HepG2 (cell line): ENCODE measurements at regions not wholly inside any gene's neighbourhood (a gene's known extent, or its start where the extent isn't known, plus 50 kb on each side); places are given as distances from the start of the nearest gene placed in this dataset.
A peak's percentile ranks its signal among the peaks of the same experiment; 100 is the strongest.
"Not testable (repeated sequence)": the region's sequence is repeated elsewhere in the genome, so short reads cannot be mapped to it uniquely, and the experiment has no call there.

ENCODE experiments used
- ATAC-seq: fragments of 200-7000 bp; cut with Tn5 transposase; 3 replicates; pipeline ENCODE4 v1.9.1; 2020; ENCODE audit warnings: mild to moderate bottlenecking, moderate library complexity
- BruUV-seq: library from RNA; stranded (reverse); fragments of 400-500 nt; replicated peaks from 2 replicates; lab custom pipeline; 2021; lab: Mats Ljungman, UMichigan
- CTCF ChIA-PET: fragments of 300-600 bp; formaldehyde crosslinking; extraction: SDS; loops from one replicate; lab custom pipeline; 2021; ENCODE audit warnings: low total read pairs, inconsistent platforms, low intra/inter-chr PET ratio; lab: Yijun Ruan, JAX
- POLR2A ChIA-PET: fragments of 350-600 bp; sonication (Branson Sonifier 250); formaldehyde crosslinking; loops from one replicate; lab custom pipeline; 2020; ENCODE audit warnings: antibody characterized with exemption, inconsistent platforms; lab: Yijun Ruan, JAX
- DNase-seq: peaks from one replicate; pipeline ENCODE4 v3.0.0-alpha.2; 2015; ENCODE audit warnings: low spot score
- FAIRE-seq: peaks from 3 replicates; lab custom pipeline; 2011; peaks lifted over from hg19 to GRCh38; lab: Jason Lieb, UNC
- H2AFZ ChIP-seq: one replicate; pipeline ENCODE4 v1.6.1; 2011; ENCODE audit warnings: low read length, inconsistent platforms
- H3K27ac ChIP-seq: fragments of 300-600 bp; 3 replicates; pipeline ENCODE4 v1.8.0; 2011; ENCODE audit warnings: mixed run types, mild to moderate bottlenecking, mixed read lengths, low read length, inconsistent platforms; ENCODE audit not compliant: insufficient read depth; ENCODE audit errors: extremely low read length
- H3K27me3 ChIP-seq, 2 experiments: fragments of 200-600 bp in 1 of 2; 2 replicates in 1 of 2; 3 replicates in 1 of 2; pipeline versions ENCODE4 v1.6.0 to v1.8.0; 2011; ENCODE audit warnings: low read length in 2 of 2, mild to moderate bottlenecking in 2 of 2, moderate library complexity in 2 of 2, inconsistent platforms in 1 of 2; ENCODE audit not compliant: insufficient read depth in 2 of 2, control insufficient read depth in 1 of 2
- H3K36me3 ChIP-seq, 2 experiments: fragments of 200-600 bp in 1 of 2; replicated peaks in 1 of 2; 2 replicates in 1 of 2; 3 replicates in 1 of 2; pipeline versions ENCODE4 v1.5.1 to v1.8.0; 2011; ENCODE audit warnings: low read length in 2 of 2, inconsistent platforms in 1 of 2; ENCODE audit not compliant: insufficient read depth in 2 of 2, control insufficient read depth in 1 of 2
- H3K4me1 ChIP-seq: 2 replicates; pipeline ENCODE4 v1.5.1; 2012; ENCODE audit warnings: low read length, inconsistent platforms; ENCODE audit not compliant: insufficient read depth
- H3K4me2 ChIP-seq: 2 replicates; pipeline ENCODE4 v1.6.0; 2011; ENCODE audit warnings: low read depth, low read length, inconsistent platforms
- H3K4me3 ChIP-seq, 3 experiments: fragments of 200-600 bp in 1 of 3; sonication (generic), shearing (Covaris generic) in 1 of 3; replicated peaks in 1 of 3; 2 replicates each; pipeline ENCODE4 v1.5.1; 2011 to 2016; ENCODE audit warnings: low read length in 3 of 3, inconsistent platforms in 2 of 3, low read depth in 2 of 3, mild to moderate bottlenecking in 2 of 3, control low read depth in 1 of 3, mixed read lengths in 1 of 3; ENCODE audit not compliant: insufficient read depth in 1 of 3
- H3K79me2 ChIP-seq: one replicate; pipeline ENCODE4 v1.6.1; 2011; ENCODE audit warnings: low read length, inconsistent platforms; ENCODE audit not compliant: insufficient read depth
- H3K9ac ChIP-seq: 2 replicates; pipeline ENCODE4 v1.6.0; 2011; ENCODE audit warnings: mild to moderate bottlenecking, low read depth, low read length, inconsistent platforms; ENCODE audit not compliant: insufficient read depth
- H3K9me3 ChIP-seq: 2 replicates; pipeline ENCODE4 v1.5.1; 2012; ENCODE audit warnings: mild to moderate bottlenecking, low read length
- H4K20me1 ChIP-seq: 2 replicates; pipeline ENCODE4 v1.6.0; 2011; ENCODE audit warnings: inconsistent platforms, mild to moderate bottlenecking, low read length, moderate library complexity; ENCODE audit not compliant: insufficient read depth
- BRCA1 ChIP-seq: sonication (generic); formaldehyde crosslinking; IDR thresholded peaks from 2 replicates; pipeline ENCODE4 v1.4.0; 2020; ENCODE audit warnings: missing genetic modification reagents
- PAWR ChIP-seq: sonication (generic); formaldehyde crosslinking; IDR thresholded peaks from 2 replicates; pipeline ENCODE4 v1.4.0; 2020; ENCODE audit warnings: missing genetic modification reagents, mild to moderate bottlenecking, borderline replicate concordance
- POLR2AphosphoS5 ChIP-seq: IDR thresholded peaks from 2 replicates; pipeline ENCODE4 v1.6.1; 2012; ENCODE audit warnings: low read depth, low read length
- YEATS2 ChIP-seq: sonication (generic); formaldehyde crosslinking; IDR thresholded peaks from 2 replicates; pipeline ENCODE4 v1.4.0; 2020; ENCODE audit warnings: missing genetic modification reagents, borderline replicate concordance
- ZNF354B ChIP-seq: sonication (generic); formaldehyde crosslinking; IDR thresholded peaks from 2 replicates; pipeline ENCODE4 v1.8.0; 2022; ENCODE audit warnings: mild to moderate bottlenecking, missing genetic modification reagents
- ZNF382 ChIP-seq: sonication (generic); formaldehyde crosslinking; IDR thresholded peaks from 2 replicates; pipeline ENCODE4 v1.5.0; 2020; ENCODE audit warnings: missing genetic modification reagents, mild to moderate bottlenecking, borderline replicate concordance
- ZNF562 ChIP-seq: sonication (generic); formaldehyde crosslinking; IDR thresholded peaks from 2 replicates; pipeline ENCODE4 v1.8.0; 2022; ENCODE audit warnings: missing genetic modification reagents, borderline replicate concordance
- ZNF776 ChIP-seq: sonication (generic); formaldehyde crosslinking; IDR thresholded peaks from 2 replicates; pipeline ENCODE4 v1.4.0; 2020; ENCODE audit warnings: mild to moderate bottlenecking, missing genetic modification reagents
- ZNF780A ChIP-seq: sonication (generic); formaldehyde crosslinking; IDR thresholded peaks from 2 replicates; pipeline ENCODE4 v1.8.0; 2022; ENCODE audit warnings: mild to moderate bottlenecking, missing genetic modification reagents, moderate library complexity
- WGBS: methylation state at CpG from one replicate; pipeline ENCODE4 v1.1.6; 2017; ENCODE audit warnings: low lambda C conversion rate; 5-methylcytosine and 5-hydroxymethylcytosine counted together
- in situ Hi-C: cut with HindIII; loops from 2 replicates; pipeline ENCODE4 v1.10.0; 2017; ENCODE audit warnings: low pct_unique_long_range_greater_than_20kb; ENCODE audit not compliant: extremely low pct_ligation_motif_present
- intact Hi-C: fragments of 100-400 bp; cut with micrococcal nuclease; formaldehyde crosslinking; loops from one replicate; pipeline ENCODE4 v1.10.0; 2022; ENCODE audit not compliant: unreplicated experiment
- TF ChIP-seq, protein P1 (sequence below): sonication (generic); formaldehyde crosslinking; IDR thresholded peaks from 2 replicates; pipeline ENCODE4 v1.5.0; 2020; ENCODE audit warnings: missing genetic modification reagents
- TF ChIP-seq, protein P2 (sequence below): sonication (generic); formaldehyde crosslinking; IDR thresholded peaks from 2 replicates; pipeline ENCODE4 v1.5.0; 2020; ENCODE audit warnings: missing genetic modification reagents, mild to moderate bottlenecking, borderline replicate concordance

DNA sequence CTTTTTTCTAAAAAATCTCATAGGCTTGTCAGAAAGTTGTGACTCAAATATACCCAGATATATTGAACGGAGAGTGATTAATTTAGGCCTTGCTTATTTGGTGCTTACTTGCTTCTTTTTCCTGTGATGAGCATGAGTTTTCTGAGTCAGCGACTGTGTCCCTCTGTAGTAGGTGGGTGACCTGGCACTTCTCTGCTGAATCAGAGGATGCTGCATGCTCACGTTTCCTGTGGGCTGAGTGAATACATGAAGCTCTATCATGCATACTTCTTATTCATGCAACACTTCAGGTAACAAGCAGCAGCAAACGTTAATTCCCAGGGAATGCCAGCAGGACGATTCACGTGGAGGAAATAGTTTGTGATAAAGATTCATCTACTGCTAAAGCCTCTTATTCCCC, 245.0 kb downstream of the KLF5 start:
- Histone ChIP-seq H2AFZ (no peak overlapping the region), H4K20me1 (no peaks in the 10 kb centered on the region), H3K79me2 (no peaks in the 10 kb centered on the region), H3K9me3 (no peaks in the 10 kb centered on the region), H3K36me3 (no peaks in the 10 kb centered on the region), H3K9ac (no peak overlapping the region), H3K4me1 (no peaks in the 10 kb centered on the region), H3K27ac (no peak overlapping the region), H3K4me3 (no peak overlapping the region), H3K4me2 (no peak overlapping the region), H3K27me3 (no peaks in the 10 kb centered on the region)
- no peak for TF ChIP-seq ZNF780A (CRISPR knock-in tag)
- in situ Hi-C loops: no loop called here
- no TSS peak for BruUV-seq
- POLR2A ChIA-PET: no interaction called here
- 29% methylated on average over 6 of the region's 6 CpGs for WGBS
- no peak for DNase-seq
- FAIRE-seq: no peak
- intact Hi-C loops: no loop called here
- CTCF ChIA-PET: no interaction called here
- no peak for ATAC-seq

DNA sequence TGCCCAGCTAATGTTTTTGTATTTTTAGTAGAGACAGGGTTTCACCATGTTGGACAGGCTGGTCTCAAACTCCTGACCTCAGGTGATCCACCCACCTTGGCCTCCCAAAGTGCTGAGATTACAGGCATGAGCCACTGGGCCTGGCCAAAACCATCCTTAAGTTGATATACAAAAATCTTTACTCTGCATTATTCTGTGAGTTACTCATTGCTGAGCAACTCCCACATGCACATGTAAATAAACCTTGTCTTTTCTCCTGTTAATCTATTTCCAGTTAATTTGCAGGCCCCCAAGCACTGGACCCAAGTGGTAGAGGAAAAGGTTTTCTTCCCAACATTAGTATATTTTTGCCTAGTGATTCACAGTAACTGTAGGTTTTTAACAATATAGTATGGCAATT, 242.8 kb downstream of the KLF5 start:
- H3K4me1 ChIP-seq, FAIRE-seq, H3K4me3 ChIP-seq, H3K36me3 ChIP-seq, H2AFZ ChIP-seq, CTCF ChIA-PET, POLR2A ChIA-PET, intact Hi-C loops, H3K27me3 ChIP-seq, H4K20me1 ChIP-seq, H3K9me3 ChIP-seq, H3K27ac ChIP-seq, BruUV-seq, ATAC-seq, H3K4me2 ChIP-seq, H3K9ac ChIP-seq, H3K79me2 ChIP-seq, in situ Hi-C loops, DNase-seq: not testable (repeated sequence)

- BruUV-seq: no TSS peak
- no peaks in the 10 kb centered on the region for H3K79me2 ChIP-seq
- H3K36me3 ChIP-seq: no peaks in the 10 kb centered on the region
- no peak overlapping the region for H3K4me3 ChIP-seq
- no peaks in the 10 kb centered on the region for H3K27me3 ChIP-seq
- POLR2A ChIA-PET: no interaction called here
- in situ Hi-C loops: no loop called here
- no peak overlapping the region for H2AFZ ChIP-seq
- CTCF ChIA-PET: no interaction called here
- no peaks in the 10 kb centered on the region for H4K20me1 ChIP-seq
- peak; percentile 78 for ATAC-seq
- H3K27ac ChIP-seq: no peak overlapping the region
- FAIRE-seq: no peak
- 63% methylated on average over 3 of the region's 3 CpGs for WGBS
- H3K9me3 ChIP-seq: no peaks in the 10 kb centered on the region
- DNase-seq: no peak
- no peak overlapping the region for H3K4me2 ChIP-seq
- H3K4me1 ChIP-seq: no peaks in the 10 kb centered on the region
- intact Hi-C loops: no loop called here
- no peak overlapping the region for H3K9ac ChIP-seq
- TF ChIP-seq BRCA1 (CRISPR knock-in tag) (no peak), ZNF354B (CRISPR knock-in tag) (no peak), ZNF382 (CRISPR knock-in tag) (no peak), ZNF776 (no peak), YEATS2 (CRISPR knock-in tag) (no peak), ZNF562 (CRISPR knock-in tag) (no peak), PAWR (CRISPR knock-in tag) (no peak), POLR2AphosphoS5 (no peak)
- TF ChIP-seq, protein P1, sequence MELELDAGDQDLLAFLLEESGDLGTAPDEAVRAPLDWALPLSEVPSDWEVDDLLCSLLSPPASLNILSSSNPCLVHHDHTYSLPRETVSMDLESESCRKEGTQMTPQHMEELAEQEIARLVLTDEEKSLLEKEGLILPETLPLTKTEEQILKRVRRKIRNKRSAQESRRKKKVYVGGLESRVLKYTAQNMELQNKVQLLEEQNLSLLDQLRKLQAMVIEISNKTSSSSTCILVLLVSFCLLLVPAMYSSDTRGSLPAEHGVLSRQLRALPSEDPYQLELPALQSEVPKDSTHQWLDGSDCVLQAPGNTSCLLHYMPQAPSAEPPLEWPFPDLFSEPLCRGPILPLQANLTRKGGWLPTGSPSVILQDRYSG (CRISPR knock-in tag): no peak
- TF ChIP-seq, protein P2, sequence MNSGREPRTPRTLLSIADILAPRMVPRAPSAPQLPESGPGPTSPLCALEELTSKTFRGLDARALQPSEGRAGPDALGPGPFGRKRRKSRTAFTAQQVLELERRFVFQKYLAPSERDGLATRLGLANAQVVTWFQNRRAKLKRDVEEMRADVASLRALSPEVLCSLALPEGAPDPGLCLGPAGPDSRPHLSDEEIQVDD: no peak
These were observed 242.1 kb downstream of the KLF5 start for GRCh38 chr13:73300718-73301425.
